K562 (cell line): ENCODE measurements at regions not wholly inside any gene's neighbourhood (a gene's known extent, or its start where the extent isn't known, plus 50 kb on each side); places are given as distances from the start of the nearest gene placed in this dataset.

Experiments used
- ATAC-seq: fragments of 200-7000 bp; cut with Tn5 transposase; 3 replicates; pipeline ENCODE4 v1.9.1; 2020; ENCODE audit warnings: moderate library complexity
- BruUV-seq: library from RNA; stranded (reverse); fragments of 400-500 nt; replicated peaks from 2 replicates; lab custom pipeline; 2021; lab: Mats Ljungman, UMichigan
- CTCF ChIA-PET: fragments of 300-600 bp; formaldehyde crosslinking; extraction: SDS; loops from one replicate; lab custom pipeline; 2021; ENCODE audit warnings: low intra/inter-chr PET ratio; lab: Yijun Ruan, JAX
- POLR2A ChIA-PET: fragments of 300-600, 350-650 bp; sonication (Branson Sonifier 250); formaldehyde crosslinking; extraction: SDS; loops from one replicate; lab custom pipeline; 2021; ENCODE audit warnings: antibody characterized with exemption, inconsistent platforms; lab: Yijun Ruan, JAX
- DNase-seq, 4 experiments: peaks; one replicate each; pipeline versions ENCODE4 v3.0.0 to v3.0.0-alpha.2; 2011 to 2018; ENCODE audit warnings: low spot score in 3 of 4, mixed read lengths in 3 of 4; ENCODE audit errors: extremely low read depth in 1 of 4
- FAIRE-seq: peaks from 2 replicates; lab custom pipeline; 2011; peaks lifted over from hg19 to GRCh38; lab: Jason Lieb, UNC
- H2AFZ ChIP-seq: 2 replicates; pipeline ENCODE4 v1.6.0; 2011; ENCODE audit warnings: low read depth, low read length, control low read depth, inconsistent platforms
- H3K27ac ChIP-seq: fragments of 200-600 bp; 3 replicates; pipeline ENCODE4 v1.8.0; 2011; ENCODE audit warnings: low read depth, mild to moderate bottlenecking, control low read depth, inconsistent platforms, low read length, moderate library complexity, mixed read lengths; ENCODE audit errors: extremely low read depth
- H3K27me3 ChIP-seq, 2 experiments: fragments of 300-600 bp in 1 of 2; 2 replicates in 1 of 2; 3 replicates in 1 of 2; pipeline versions ENCODE4 v1.6.0 to v1.8.0; 2011; ENCODE audit warnings: inconsistent platforms in 2 of 2, low read length in 2 of 2, mild to moderate bottlenecking in 1 of 2, mixed read lengths in 1 of 2, moderate library complexity in 1 of 2; ENCODE audit not compliant: control insufficient read depth in 2 of 2, insufficient read depth in 2 of 2
- H3K36me3 ChIP-seq: fragments of 300-600 bp; 3 replicates; pipeline ENCODE4 v1.8.0; 2011; ENCODE audit warnings: mild to moderate bottlenecking, low read length, inconsistent platforms; ENCODE audit not compliant: control insufficient read depth, insufficient read depth
- H3K4me1 ChIP-seq, 2 experiments: fragments of 200-600 bp in 1 of 2; replicated peaks in 1 of 2; 2 replicates in 1 of 2; 3 replicates in 1 of 2; pipeline versions ENCODE4 v1.5.1 to v1.8.0; 2011; ENCODE audit warnings: inconsistent platforms in 2 of 2, low read length in 2 of 2, mild to moderate bottlenecking in 1 of 2, mixed read lengths in 1 of 2, moderate library complexity in 1 of 2; ENCODE audit not compliant: control insufficient read depth in 2 of 2, insufficient read depth in 2 of 2
- H3K4me2 ChIP-seq: 2 replicates; pipeline ENCODE4 v1.6.1; 2011; ENCODE audit warnings: low read length, control low read depth, inconsistent platforms, mixed read lengths; ENCODE audit not compliant: insufficient read depth
- H3K4me3 ChIP-seq: fragments of 200-600 bp; sonication (generic), shearing (Covaris generic); 2 replicates; pipeline ENCODE4 v1.5.1; 2016; ENCODE audit warnings: control low read depth, inconsistent platforms
- H3K79me2 ChIP-seq: fragments of 200-600 bp; 3 replicates; pipeline ENCODE4 v1.8.0; 2011; ENCODE audit warnings: low read length, inconsistent platforms; ENCODE audit not compliant: control insufficient read depth, insufficient read depth
- H3K9ac ChIP-seq, 2 experiments: 2 replicates each; pipeline versions ENCODE4 v1.6.0 to v1.6.1; 2011; ENCODE audit warnings: low read depth in 2 of 2, low read length in 2 of 2, control low read depth in 1 of 2, inconsistent platforms in 1 of 2, mild to moderate bottlenecking in 1 of 2, mixed read lengths in 1 of 2; ENCODE audit not compliant: insufficient read depth in 1 of 2
- H3K9me1 ChIP-seq: one replicate; pipeline ENCODE4 v1.6.0; 2011; ENCODE audit warnings: inconsistent platforms, mild to moderate bottlenecking, low read length, moderate library complexity; ENCODE audit not compliant: control insufficient read depth, insufficient read depth
- H3K9me3 ChIP-seq: replicated peaks from 2 replicates; pipeline ENCODE4 v1.5.1; 2011; ENCODE audit warnings: low read depth, low read length, inconsistent platforms; ENCODE audit not compliant: control insufficient read depth, insufficient read depth
- H4K20me1 ChIP-seq: replicated peaks from 2 replicates; pipeline ENCODE4 v1.6.1; 2011; ENCODE audit warnings: low read length, inconsistent platforms, mixed read lengths; ENCODE audit not compliant: control insufficient read depth, insufficient read depth
- ARID2 ChIP-seq: fragments of 450-650 bp; IDR thresholded peaks from 2 replicates; pipeline ENCODE4 v1.6.1; 2017; ENCODE audit warnings: antibody characterized with exemption, mild to moderate bottlenecking
- BRD9 ChIP-seq: fragments of 450-650 bp; IDR thresholded peaks from 2 replicates; pipeline ENCODE4 v1.6.1; 2018; ENCODE audit warnings: low read depth; ENCODE audit not compliant: partially characterized antibody
- HDAC6 ChIP-seq: IDR thresholded peaks from 2 replicates; pipeline ENCODE4 v1.6.1; 2012; ENCODE audit warnings: low read depth, mild to moderate bottlenecking, control low read depth, inconsistent platforms, low read length, moderate library complexity
- HLTF ChIP-seq: fragments of 450-650 bp; IDR thresholded peaks from 2 replicates; pipeline ENCODE4 v1.6.1; 2016
- KDM4B ChIP-seq, 2 experiments: fragments of 450-650 bp in 1 of 2; sonication (generic) in 1 of 2; IDR thresholded peaks; 2 replicates each; pipeline ENCODE4 v1.6.1; 2016 to 2017; ENCODE audit warnings: borderline replicate concordance in 2 of 2, antibody characterized with exemption in 1 of 2, low read depth in 1 of 2, mild to moderate bottlenecking in 1 of 2
- NBN ChIP-seq: fragments of 450-650 bp; IDR thresholded peaks from 2 replicates; pipeline ENCODE4 v1.6.1; 2016; ENCODE audit warnings: low read depth, mild to moderate bottlenecking
- SMAD1 ChIP-seq: fragments of 150-350 bp; IDR thresholded peaks from 2 replicates; pipeline ENCODE4 v1.6.1; 2014; ENCODE audit warnings: low read length, low read depth; ENCODE audit not compliant: partially characterized antibody
- STAT6 ChIP-seq: sonication (generic); formaldehyde crosslinking; IDR thresholded peaks from 2 replicates; pipeline ENCODE4 v1.8.1; 2023; ENCODE audit warnings: mild to moderate bottlenecking, missing genetic modification reagents
- TAF15 ChIP-seq: fragments of 200-400 bp; formaldehyde crosslinking; IDR thresholded peaks from 2 replicates; pipeline ENCODE4 v1.6.1; 2017; ENCODE audit warnings: mild to moderate bottlenecking, low read depth, low read length, moderate library complexity
- TBP ChIP-seq: optimal IDR thresholded peaks from 2 replicates; pipeline ENCODE3; 2011; ENCODE audit warnings: low read depth, low read length, improper control_type of control experiment
- XRCC5 ChIP-seq: fragments of 200-400 bp; formaldehyde crosslinking; IDR thresholded peaks from 2 replicates; pipeline ENCODE4 v1.6.1; 2017; ENCODE audit warnings: low read depth, mild to moderate bottlenecking, low read length
- ZC3H4 ChIP-seq: sonication (generic); formaldehyde crosslinking; IDR thresholded peaks from 2 replicates; pipeline ENCODE4 v1.9.0; 2021; ENCODE audit warnings: missing genetic modification reagents, borderline replicate concordance
- ZNF445 ChIP-seq: fragments of 250-450 bp; sonication (Bioruptor Pico); IDR thresholded peaks from 2 replicates; pipeline ENCODE4 v1.4.0; 2020; ENCODE audit warnings: low read depth, mild to moderate bottlenecking, moderate library complexity
- WGBS: fragments of 100-300 bp; shearing (Covaris generic); methylation state at CpG from one replicate; pipeline ENCODE4 v1.1.6; 2016; ENCODE audit warnings: low coverage, mixed read lengths; ENCODE audit not compliant: insufficient coverage; ENCODE audit errors: missing lambda C conversion rate; 5-methylcytosine and 5-hydroxymethylcytosine counted together
- in situ Hi-C: fragments of 300-500 bp; cut with MboI; formaldehyde crosslinking; loops from 4 replicates; pipeline ENCODE4 v1.15.0; 2018; ENCODE audit warnings: inconsistent platforms, mixed read lengths
- intact Hi-C: fragments of 100-400 bp; cut with micrococcal nuclease; formaldehyde crosslinking; loops from 2 replicates; pipeline ENCODE4 v1.14.2; 2022

- Histone ChIP-seq H3K79me2 (no peaks in the 10 kb centered on the region), H3K9ac (no peak overlapping the region), H4K20me1 (0 out of 2 replicates have a peak, but pooled peaks cover 4% of the 10 kb centered on the region), H3K4me1 (no peaks in the 10 kb centered on the region; a peak in 1 of 5 replicates), H3K9me1 (peaks cover 6% of the 10 kb centered on the region), H3K27me3 (peaks cover 45 to 66% of the 10 kb centered on the region in 2 experiments), H3K36me3 (no peaks in the 10 kb centered on the region), H3K9me3 (no peaks in the 10 kb centered on the region), H2AFZ (no peak overlapping the region), H3K27ac (no peak overlapping the region), H3K4me3 (no peak overlapping the region), H3K4me2 (no peak overlapping the region)
- WGBS, result 6% methylated on average over 13 of the region's 13 CpGs
- CTCF ChIA-PET, result no interaction called here
- DNase-seq (no peak), FAIRE-seq (no peak), ATAC-seq (no peak)
- in situ Hi-C loops, result no loop called here
- intact Hi-C loops, result no loop called here
- BruUV-seq, result no TSS peak
- no peak for TF ChIP-seq TBP
- no peak for TF ChIP-seq ZC3H4
- no peak for TF ChIP-seq NBN
- TF ChIP-seq KDM4B (IDR thresholded peaks at IDR 0.05; ENCODE audit: borderline replicate concordance in 2 of 2, low read depth in 1 of 2), result no peak
- POLR2A ChIA-PET, result no interaction called here
Observed at GRCh38 chr21:38995071-38995669, 188.1 kb downstream of the PSMG1 start.

DNA sequence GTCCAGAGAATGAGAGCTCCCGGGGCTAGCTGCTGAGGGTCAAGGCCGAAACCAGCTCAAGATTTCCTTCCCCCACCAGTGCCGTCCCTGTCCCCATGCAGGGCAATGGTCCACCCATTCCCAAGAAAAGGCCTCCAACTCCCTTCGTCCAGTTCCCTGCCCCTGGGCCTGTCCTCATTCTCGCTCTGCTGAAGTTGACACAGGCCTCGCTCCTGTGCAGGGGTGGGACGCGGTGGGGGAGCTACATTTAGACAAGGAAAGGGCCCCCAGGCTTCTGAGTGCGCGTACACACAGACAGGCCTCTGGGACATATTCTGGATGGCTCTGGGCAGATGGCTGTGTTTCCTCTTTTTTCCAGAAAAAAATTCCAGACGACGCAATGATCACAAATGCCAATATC lies 188.3 kb downstream of the ETS2 start:
- 10% methylated on average over 12 of the region's 12 CpGs for WGBS
- H2AFZ ChIP-seq, result no peak overlapping the region
- intact Hi-C loops, result no loop called here
- H3K4me1 ChIP-seq, result no peaks in the 10 kb centered on the region; a peak in 1 of 5 replicates
- no peak overlapping the region for H3K9ac ChIP-seq
- no TSS peak for BruUV-seq
- H4K20me1 ChIP-seq, result 0 out of 2 replicates have a peak, but pooled peaks cover 4% of the 10 kb centered on the region
- CTCF ChIA-PET, result no interaction called here
- peaks cover 51 to 68% of the 10 kb centered on the region in 2 experiments for H3K27me3 ChIP-seq
- no peak overlapping the region for H3K4me3 ChIP-seq
- no peaks in the 10 kb centered on the region for H3K9me3 ChIP-seq
- H3K36me3 ChIP-seq, result no peaks in the 10 kb centered on the region
- peaks cover 6% of the 10 kb centered on the region for H3K9me1 ChIP-seq
- H3K27ac ChIP-seq, result no peak overlapping the region
- in situ Hi-C loops, result no loop called here
- DNase-seq, result no peak
- no peak for FAIRE-seq
- POLR2A ChIA-PET, result no interaction called here
- H3K79me2 ChIP-seq, result no peaks in the 10 kb centered on the region
- ATAC-seq, result no peak
- H3K4me2 ChIP-seq, result no peak overlapping the region
- TF ChIP-seq ARID2, result no peak
- TF ChIP-seq ZNF445, result no peak
- TF ChIP-seq SMAD1, result no peak
- TF ChIP-seq XRCC5, result no peak
- no peak for TF ChIP-seq STAT6
- no peak for TF ChIP-seq BRD9
- no peak for TF ChIP-seq HLTF
- no peak for TF ChIP-seq HDAC6
- no peak for TF ChIP-seq TAF15
